ENCODE measurements at regions not wholly inside any gene's neighbourhood (a gene's known extent, or its start where the extent isn't known, plus 50 kb on each side); places are given as distances from the start of the nearest gene placed in this dataset.

GRCh38 chr6:14819840-14820420, 425.9 kb upstream of the JARID2 start:
- WGBS (ENCODE audit: low lambda C conversion rate, missing lambda C conversion rate): 94% methylated on average over 12 of the region's 12 CpGs
- no peak overlapping the region for H3K27ac ChIP-seq
- H3K4me3 ChIP-seq: no peak overlapping the region
- TF ChIP-seq EZH2phosphoT487 (IDR thresholded peaks at IDR 0.05; ENCODE audit: low read depth, severe bottlenecking, unreplicated experiment) (no peak), EZH2 (IDR thresholded peaks at IDR 0.05; ENCODE audit: borderline replicate concordance) (no peak), CTCF (IDR thresholded peaks at IDR 0.05; ENCODE audit: poor library complexity) (no peak)
- no peak overlapping the region for H2AFZ ChIP-seq
- no peaks in the 10 kb centered on the region for H3K27me3 ChIP-seq
- peaks cover 18% of the 10 kb centered on the region for H3K4me1 ChIP-seq (ENCODE audit: insufficient read depth)
- no peak for DNase-seq (ENCODE audit: low spot score)
- H3K9me2 ChIP-seq (replicated peaks; ENCODE audit: insufficient read depth): no peaks in the 10 kb centered on the region
- no peaks in the 10 kb centered on the region for H4K20me1 ChIP-seq (ENCODE audit: insufficient read depth, poor library complexity, severe bottlenecking)
- no peak overlapping the region for H3K4me2 ChIP-seq
- H3K9me3 ChIP-seq (ENCODE audit: low read depth): no peaks in the 10 kb centered on the region
- H3K79me2 ChIP-seq: no peaks in the 10 kb centered on the region
- H3K36me3 ChIP-seq (replicated peaks; ENCODE audit: insufficient read depth, low read depth): no peaks in the 10 kb centered on the region

- Histone ChIP-seq H3K4me2 (no peak overlapping the region), H2AFZ (no peak overlapping the region), H3K9me3 (ENCODE audit: low read depth) (no peaks in the 10 kb centered on the region), H4K20me1 (ENCODE audit: insufficient read depth, poor library complexity, severe bottlenecking) (no peaks in the 10 kb centered on the region), H3K4me3 (no peak overlapping the region), H3K27me3 (no peaks in the 10 kb centered on the region), H3K4me1 (ENCODE audit: insufficient read depth) (peaks cover 11% of the 10 kb centered on the region), H3K27ac (no peak overlapping the region), H3K9me2 (replicated peaks; ENCODE audit: insufficient read depth) (no peaks in the 10 kb centered on the region), H3K36me3 (replicated peaks; ENCODE audit: insufficient read depth, low read depth) (no peaks in the 10 kb centered on the region), H3K79me2 (no peaks in the 10 kb centered on the region)
- TF ChIP-seq EZH2 (IDR thresholded peaks at IDR 0.05; ENCODE audit: borderline replicate concordance): no peak
- no peak for TF ChIP-seq CTCF (IDR thresholded peaks at IDR 0.05; ENCODE audit: poor library complexity)
- TF ChIP-seq EZH2phosphoT487 (IDR thresholded peaks at IDR 0.05; ENCODE audit: low read depth, severe bottlenecking, unreplicated experiment): no peak
- DNase-seq (ENCODE audit: low spot score): no peak
- WGBS (ENCODE audit: low lambda C conversion rate, missing lambda C conversion rate): 40% methylated on average over 4 of the region's 4 CpGs
These were observed 423.8 kb upstream of the JARID2 start for GRCh38 chr6:14822012-14822553.

GRCh38 chr6:14822679-14823078, 423.2 kb upstream of the JARID2 start:
- no peaks in the 10 kb centered on the region for H3K79me2 ChIP-seq
- H2AFZ ChIP-seq: no peak overlapping the region

GRCh38 chr6:14824060-14824459, 421.8 kb upstream of the JARID2 start:
- Histone ChIP-seq H2AFZ (no peak overlapping the region), H3K9me3 (ENCODE audit: low read depth) (no peaks in the 10 kb centered on the region), H3K4me1 (ENCODE audit: insufficient read depth) (peaks cover 11% of the 10 kb centered on the region), H3K4me2 (no peak overlapping the region), H3K79me2 (no peaks in the 10 kb centered on the region), H3K4me3 (no peak overlapping the region), H4K20me1 (ENCODE audit: insufficient read depth, poor library complexity, severe bottlenecking) (no peaks in the 10 kb centered on the region), H3K36me3 (replicated peaks; ENCODE audit: insufficient read depth, low read depth) (no peaks in the 10 kb centered on the region), H3K9me2 (replicated peaks; ENCODE audit: insufficient read depth) (no peaks in the 10 kb centered on the region), H3K27ac (no peak overlapping the region), H3K27me3 (no peaks in the 10 kb centered on the region)
- WGBS (ENCODE audit: low lambda C conversion rate, missing lambda C conversion rate): 60% methylated on average over 5 of the region's 5 CpGs
- no peak for TF ChIP-seq EZH2 (IDR thresholded peaks at IDR 0.05; ENCODE audit: borderline replicate concordance)
- TF ChIP-seq EZH2phosphoT487 (IDR thresholded peaks at IDR 0.05; ENCODE audit: low read depth, severe bottlenecking, unreplicated experiment): no peak
- no peak for TF ChIP-seq CTCF (IDR thresholded peaks at IDR 0.05; ENCODE audit: poor library complexity)
- DNase-seq (ENCODE audit: low spot score): no peak

More at GRCh38 chr6:14822679-14823078, 423.2 kb upstream of the JARID2 start:
- no peak for TF ChIP-seq EZH2 (IDR thresholded peaks at IDR 0.05; ENCODE audit: borderline replicate concordance)
- no peak for TF ChIP-seq EZH2phosphoT487 (IDR thresholded peaks at IDR 0.05; ENCODE audit: low read depth, severe bottlenecking, unreplicated experiment)
- H3K4me3 ChIP-seq: no peak overlapping the region
- no peaks in the 10 kb centered on the region for H3K9me3 ChIP-seq (ENCODE audit: low read depth)
- no peak overlapping the region for H3K27ac ChIP-seq
- no peaks in the 10 kb centered on the region for H4K20me1 ChIP-seq (ENCODE audit: insufficient read depth, poor library complexity, severe bottlenecking)
- H3K4me1 ChIP-seq (ENCODE audit: insufficient read depth): peaks cover 11% of the 10 kb centered on the region
- no peak for DNase-seq (ENCODE audit: low spot score)
- 54% methylated on average over 7 of the region's 7 CpGs for WGBS (ENCODE audit: low lambda C conversion rate, missing lambda C conversion rate)
- H3K9me2 ChIP-seq (replicated peaks; ENCODE audit: insufficient read depth): no peaks in the 10 kb centered on the region
- no peaks in the 10 kb centered on the region for H3K36me3 ChIP-seq (replicated peaks; ENCODE audit: insufficient read depth, low read depth)
- H3K4me2 ChIP-seq: no peak overlapping the region
- H3K27me3 ChIP-seq: no peaks in the 10 kb centered on the region
